Activated T-helper 17 cell treated with anti-CD3 and anti-CD28 coated beads, Interleukin-2, amount 50 U/mL, for 72 hours (primary cell): ENCODE measurements at regions not wholly inside any gene's neighbourhood (a gene's known extent, or its start where the extent isn't known, plus 50 kb on each side); places are given as distances from the start of the nearest gene placed in this dataset.

Experiments
- ATAC-seq: fragments of 150-1000 bp; cut with Tn5 transposase; replicated peaks from 2 replicates; pipeline ENCODE4 v1.10.0; 2021; ENCODE audit warnings: mild to moderate bottlenecking, moderate library complexity
- H3K27ac Mint-ChIP-seq: one replicate; pipeline ENCODE4 v1.8.0; 2022; ENCODE audit warnings: mixed read lengths
- H3K27me3 Mint-ChIP-seq: one replicate; pipeline ENCODE4 v1.8.0; 2022; ENCODE audit warnings: mixed read lengths
- H3K36me3 Mint-ChIP-seq: one replicate; pipeline ENCODE4 v1.8.0; 2022; ENCODE audit warnings: low read depth, mild to moderate bottlenecking, mixed read lengths
- H3K4me1 Mint-ChIP-seq: one replicate; pipeline ENCODE4 v1.8.0; 2022; ENCODE audit warnings: mixed read lengths
- H3K4me3 Mint-ChIP-seq: one replicate; pipeline ENCODE4 v1.8.0; 2022; ENCODE audit warnings: mild to moderate bottlenecking, mixed read lengths
- H3K9me3 Mint-ChIP-seq: one replicate; pipeline ENCODE4 v1.8.0; 2022; ENCODE audit warnings: mixed read lengths

DNA sequence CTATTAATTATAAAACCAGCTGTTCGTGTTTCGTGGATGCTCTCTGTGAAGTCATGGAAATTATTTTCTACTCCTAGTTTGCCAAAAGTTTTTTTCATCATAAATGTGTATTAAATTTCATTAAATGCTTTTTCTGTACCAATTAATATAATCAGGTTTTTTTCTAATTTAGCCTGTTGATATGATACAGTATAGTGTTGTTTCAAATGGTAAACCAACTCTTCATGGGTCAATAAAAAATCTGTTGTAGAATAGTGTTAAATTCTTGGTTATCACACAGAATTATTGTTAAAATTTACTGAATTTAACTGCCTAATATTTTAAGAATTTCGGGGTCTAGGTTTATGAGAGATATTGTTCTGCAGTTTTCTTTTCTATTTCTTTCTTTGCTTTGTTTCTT, 505.9 kb upstream of the MANEA start:
- Mint-ChIP-seq H3K4me1 (no peaks in the 10 kb centered on the region), H3K27me3 (no peaks in the 10 kb centered on the region), H3K9me3 (peaks cover 4% of the 10 kb centered on the region), H3K36me3 (no peaks in the 10 kb centered on the region), H3K4me3 (no peak overlapping the region), H3K27ac (no peak overlapping the region)
- ATAC-seq: no peak

GRCh38 chr6:95078457-95078856, 498.9 kb upstream of the MANEA start:
- no peaks in the 10 kb centered on the region for H3K4me1 Mint-ChIP-seq
- H3K36me3 Mint-ChIP-seq: no peaks in the 10 kb centered on the region
- no peaks in the 10 kb centered on the region for H3K27me3 Mint-ChIP-seq
- no peak overlapping the region for H3K4me3 Mint-ChIP-seq
- no peaks in the 10 kb centered on the region for H3K9me3 Mint-ChIP-seq
- no peak for ATAC-seq
- H3K27ac Mint-ChIP-seq: no peak overlapping the region

- Mint-ChIP-seq H3K4me3 (no peak overlapping the region), H3K9me3 (no peaks in the 10 kb centered on the region)
- no peak for ATAC-seq
These were observed 496.1 kb upstream of the MANEA start for GRCh38 chr6:95081231-95081630.

DNA sequence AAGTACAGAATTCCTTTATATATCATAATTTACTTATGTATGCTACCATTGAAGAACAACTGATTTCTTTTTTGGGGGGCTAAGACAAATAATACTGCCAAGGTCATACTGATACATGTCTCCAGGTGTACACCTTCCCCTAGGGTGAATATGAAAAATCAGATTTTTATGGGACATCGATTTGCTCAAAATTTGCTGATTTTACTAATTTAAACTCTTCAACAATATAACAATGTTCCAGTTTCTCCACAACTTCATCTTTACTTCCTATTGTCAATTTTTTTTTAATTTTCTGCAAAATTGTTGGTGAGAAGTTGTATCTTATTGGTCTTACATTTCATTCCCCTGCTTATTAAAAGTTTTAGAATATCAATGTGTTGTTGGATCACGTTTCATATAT, 495.4 kb upstream of the MANEA start:
- H3K36me3 Mint-ChIP-seq: no peaks in the 10 kb centered on the region
- no peak for ATAC-seq
- no peaks in the 10 kb centered on the region for H3K27me3 Mint-ChIP-seq
- H3K4me3 Mint-ChIP-seq: no peak overlapping the region
- H3K9me3 Mint-ChIP-seq: no peaks in the 10 kb centered on the region
- H3K27ac Mint-ChIP-seq: no peak overlapping the region
- no peaks in the 10 kb centered on the region for H3K4me1 Mint-ChIP-seq

More at GRCh38 chr6:95081231-95081630, 496.1 kb upstream of the MANEA start:
- Mint-ChIP-seq H3K27me3 (no peaks in the 10 kb centered on the region), H3K36me3 (no peaks in the 10 kb centered on the region), H3K4me1 (no peaks in the 10 kb centered on the region), H3K27ac (no peak overlapping the region)

GRCh38 chr6:95083506-95083905, 493.8 kb upstream of the MANEA start:
- no peaks in the 10 kb centered on the region for H3K36me3 Mint-ChIP-seq
- no peaks in the 10 kb centered on the region for H3K4me1 Mint-ChIP-seq
- no peaks in the 10 kb centered on the region for H3K9me3 Mint-ChIP-seq
- ATAC-seq: no peak
- no peaks in the 10 kb centered on the region for H3K27me3 Mint-ChIP-seq
- no peak overlapping the region for H3K4me3 Mint-ChIP-seq
- H3K27ac Mint-ChIP-seq: no peak overlapping the region

- Mint-ChIP-seq H3K4me3 (no peak overlapping the region), H3K27ac (no peak overlapping the region), H3K9me3 (no peaks in the 10 kb centered on the region), H3K27me3 (no peaks in the 10 kb centered on the region), H3K36me3 (no peaks in the 10 kb centered on the region), H3K4me1 (no peaks in the 10 kb centered on the region)
- ATAC-seq: no peak
These were observed 492.5 kb upstream of the MANEA start for GRCh38 chr6:95084867-95085266.

GRCh38 chr6:95087394-95088097, 489.8 kb upstream of the MANEA start:
- no peak for ATAC-seq
- no peak overlapping the region for H3K4me3 Mint-ChIP-seq
- H3K4me1 Mint-ChIP-seq: no peaks in the 10 kb centered on the region
- no peaks in the 10 kb centered on the region for H3K27me3 Mint-ChIP-seq
- no peaks in the 10 kb centered on the region for H3K36me3 Mint-ChIP-seq
- H3K27ac Mint-ChIP-seq: no peak overlapping the region
- no peaks in the 10 kb centered on the region for H3K9me3 Mint-ChIP-seq

GRCh38 chr6:95091823-95092436, 485.4 kb upstream of the MANEA start:
- peak; percentile 32 for ATAC-seq
- Mint-ChIP-seq H3K4me3 (no peak overlapping the region), H3K36me3 (no peaks in the 10 kb centered on the region), H3K9me3 (no peaks in the 10 kb centered on the region), H3K27me3 (peaks cover 4% of the 10 kb centered on the region), H3K27ac (no peak overlapping the region), H3K4me1 (no peaks in the 10 kb centered on the region)

DNA sequence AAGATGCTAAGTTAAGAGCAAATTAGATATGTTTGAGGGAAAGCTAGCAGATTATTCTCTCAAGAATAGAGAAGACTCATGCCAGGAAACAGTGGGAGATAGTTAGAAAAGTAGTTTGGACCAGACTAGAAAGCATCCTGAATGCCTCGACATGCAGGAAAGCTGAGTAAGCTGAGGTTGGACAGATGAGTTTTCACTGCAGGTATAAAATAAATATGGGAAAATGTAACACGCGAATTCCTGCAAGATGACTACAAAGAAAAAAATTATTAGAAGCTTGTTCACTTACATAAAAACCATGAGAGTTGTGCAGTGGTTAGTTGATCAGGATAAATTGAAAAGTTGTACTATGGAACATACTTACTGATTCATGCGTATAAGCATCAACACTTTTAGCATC, 484.2 kb upstream of the MANEA start:
- no peak for ATAC-seq
- H3K27me3 Mint-ChIP-seq: peaks cover 4% of the 10 kb centered on the region
- no peaks in the 10 kb centered on the region for H3K36me3 Mint-ChIP-seq
- H3K4me1 Mint-ChIP-seq: no peaks in the 10 kb centered on the region
- no peak overlapping the region for H3K27ac Mint-ChIP-seq
- no peak overlapping the region for H3K4me3 Mint-ChIP-seq
- H3K9me3 Mint-ChIP-seq: no peaks in the 10 kb centered on the region

GRCh38 chr6:95094751-95095663, 482.3 kb upstream of the MANEA start:
- peak; percentile 51 for ATAC-seq

DNA sequence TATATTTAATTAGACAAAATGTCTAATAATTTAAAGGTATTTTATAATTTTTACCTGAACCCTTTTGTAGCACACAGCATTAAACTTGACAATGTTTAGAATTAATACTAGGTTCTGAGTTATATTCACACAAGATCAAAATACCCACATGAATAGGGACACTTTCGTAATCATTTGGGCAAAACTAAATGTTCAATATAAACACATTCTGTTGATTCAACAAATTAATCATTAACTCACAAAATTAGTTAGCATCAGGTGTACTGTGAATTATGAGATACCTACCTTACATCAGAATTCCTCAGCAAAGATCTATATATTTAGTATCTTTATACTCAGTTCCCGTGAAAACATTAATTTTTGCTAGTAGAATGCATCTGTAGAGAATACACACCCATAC, 481.5 kb upstream of the MANEA start:
- H3K4me1 Mint-ChIP-seq: no peaks in the 10 kb centered on the region
- no peak for ATAC-seq
- H3K9me3 Mint-ChIP-seq: no peaks in the 10 kb centered on the region
- no peak overlapping the region for H3K27ac Mint-ChIP-seq
- no peaks in the 10 kb centered on the region for H3K36me3 Mint-ChIP-seq
- H3K4me3 Mint-ChIP-seq: no peak overlapping the region
- H3K27me3 Mint-ChIP-seq: peaks cover 4% of the 10 kb centered on the region

More at GRCh38 chr6:95094751-95095663, 482.3 kb upstream of the MANEA start:
- H3K9me3 Mint-ChIP-seq: no peaks in the 10 kb centered on the region
- no peaks in the 10 kb centered on the region for H3K36me3 Mint-ChIP-seq
- no peak overlapping the region for H3K4me3 Mint-ChIP-seq
- no peaks in the 10 kb centered on the region for H3K4me1 Mint-ChIP-seq
- no peak overlapping the region for H3K27ac Mint-ChIP-seq
- H3K27me3 Mint-ChIP-seq: peaks cover 4% of the 10 kb centered on the region

DNA sequence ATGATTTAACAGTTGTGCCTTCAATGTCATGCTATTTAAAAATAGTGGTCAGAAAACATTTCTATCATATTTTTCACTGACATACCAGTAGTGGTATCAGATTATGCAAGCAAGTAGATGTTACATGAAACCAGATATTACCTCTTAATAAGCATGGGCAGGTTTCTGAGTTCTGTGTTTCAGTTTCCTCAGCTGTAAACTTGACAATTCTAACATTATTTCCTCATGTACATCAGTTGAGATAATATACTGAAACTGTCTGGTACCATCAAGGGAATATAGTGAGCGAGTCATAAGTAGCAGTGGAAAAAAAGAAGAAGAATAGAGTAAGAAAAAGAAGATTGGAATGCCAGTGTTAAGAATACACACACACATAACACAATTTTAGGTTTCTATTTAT, 477.9 kb upstream of the MANEA start:
- Mint-ChIP-seq H3K36me3 (no peaks in the 10 kb centered on the region), H3K4me3 (no peak overlapping the region), H3K27me3 (no peaks in the 10 kb centered on the region), H3K9me3 (no peaks in the 10 kb centered on the region), H3K27ac (no peak overlapping the region), H3K4me1 (no peaks in the 10 kb centered on the region)
- ATAC-seq: no peak

GRCh38 chr6:95109212-95109611, 468.1 kb upstream of the MANEA start:
- H3K27ac Mint-ChIP-seq: no peak overlapping the region
- H3K4me3 Mint-ChIP-seq: no peak overlapping the region
- no peaks in the 10 kb centered on the region for H3K4me1 Mint-ChIP-seq
- no peaks in the 10 kb centered on the region for H3K36me3 Mint-ChIP-seq
- no peaks in the 10 kb centered on the region for H3K9me3 Mint-ChIP-seq
- ATAC-seq: no peak
- no peaks in the 10 kb centered on the region for H3K27me3 Mint-ChIP-seq

- Mint-ChIP-seq H3K27ac (no peak overlapping the region), H3K9me3 (no peaks in the 10 kb centered on the region), H3K27me3 (no peaks in the 10 kb centered on the region), H3K36me3 (no peaks in the 10 kb centered on the region), H3K4me3 (no peak overlapping the region), H3K4me1 (no peaks in the 10 kb centered on the region)
- ATAC-seq: no peak
These were observed 466.6 kb upstream of the MANEA start for GRCh38 chr6:95110767-95111166.

DNA sequence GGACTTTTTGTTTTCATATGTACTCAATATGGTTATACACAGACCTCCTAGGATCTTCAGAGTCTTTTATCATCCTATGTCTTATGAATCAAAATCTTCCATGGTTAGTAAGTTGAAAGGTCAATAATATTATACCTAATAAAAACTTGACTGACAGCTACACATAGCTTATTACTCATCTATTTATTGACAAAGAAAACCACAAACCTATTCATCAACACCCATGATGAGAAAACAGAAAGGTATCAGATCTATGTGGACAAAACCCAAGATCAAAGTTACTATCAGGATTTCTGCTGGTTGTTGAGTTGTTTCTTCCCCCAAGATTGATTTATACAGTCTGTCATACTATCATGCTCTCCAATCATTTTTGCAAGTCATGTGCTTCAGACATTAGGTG, 460.1 kb upstream of the MANEA start:
- no peaks in the 10 kb centered on the region for H3K36me3 Mint-ChIP-seq
- no peak overlapping the region for H3K4me3 Mint-ChIP-seq
- H3K27ac Mint-ChIP-seq: no peak overlapping the region
- H3K9me3 Mint-ChIP-seq: peaks cover 4% of the 10 kb centered on the region
- no peaks in the 10 kb centered on the region for H3K27me3 Mint-ChIP-seq
- no peaks in the 10 kb centered on the region for H3K4me1 Mint-ChIP-seq
- no peak for ATAC-seq
